ENCODE measurements at regions not wholly inside any gene's neighbourhood (a gene's known extent, or its start where the extent isn't known, plus 50 kb on each side); places are given as distances from the start of the nearest gene placed in this dataset.
A peak's percentile ranks its signal among the peaks of the same experiment; 100 is the strongest.
"Not testable (repeated sequence)": the region's sequence is repeated elsewhere in the genome, so short reads cannot be mapped to it uniquely, and the experiment has no call there.

DNA sequence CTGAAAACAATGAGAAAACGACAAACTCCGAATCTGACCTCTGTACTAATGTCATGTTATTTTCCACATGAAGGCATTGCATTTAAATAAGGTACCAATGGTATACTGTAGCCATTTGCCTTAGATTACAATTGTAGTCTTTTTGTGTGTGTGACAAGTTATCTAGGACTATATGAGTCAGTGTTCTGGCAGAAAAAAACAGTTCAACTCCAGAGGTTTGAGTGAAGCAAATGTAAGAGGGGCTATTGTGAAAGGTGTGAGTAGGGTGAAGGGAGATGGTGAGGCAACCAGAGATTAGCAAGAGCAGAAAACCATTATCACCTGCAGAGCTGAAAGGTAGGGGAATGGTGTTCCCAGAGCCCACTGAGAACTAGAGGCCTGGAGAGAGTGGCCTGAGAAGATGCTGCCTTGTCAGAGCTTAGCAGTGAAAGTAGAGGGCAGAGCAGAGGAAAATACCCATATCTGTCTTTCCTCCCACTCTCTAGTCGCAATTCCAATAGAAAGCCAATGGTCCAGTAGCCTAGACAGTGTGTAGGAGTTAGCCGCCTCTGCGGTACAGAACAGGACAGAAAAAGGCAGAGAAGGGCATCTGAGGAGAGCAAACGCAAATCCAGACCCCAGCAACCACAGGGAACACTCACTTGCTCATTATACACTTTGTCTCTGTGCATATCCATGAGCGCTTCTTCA is 112.2 kb downstream of the DYRK2 start:
- no peak for DNase-seq

DNA sequence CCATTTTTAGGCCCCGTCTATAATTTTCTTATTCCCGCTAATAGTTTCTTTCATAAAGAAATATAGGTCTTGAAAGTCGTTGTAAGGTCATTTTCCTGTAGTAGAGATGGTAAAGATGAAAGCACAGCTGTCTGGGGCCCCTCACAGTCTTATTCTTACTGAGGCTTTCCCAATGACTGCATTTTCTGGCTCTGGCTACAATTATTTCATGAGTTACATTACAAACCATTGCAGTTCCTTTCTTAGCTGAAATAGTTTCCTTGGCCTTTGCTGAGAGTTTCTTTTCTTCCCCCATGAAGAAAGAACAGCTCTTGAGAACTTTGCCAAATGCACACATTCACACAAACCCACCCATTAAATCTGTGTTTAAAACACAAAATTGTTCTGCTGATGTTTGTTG is 113.0 kb downstream of the DYRK2 start:
- DNase-seq: no peak

DNA sequence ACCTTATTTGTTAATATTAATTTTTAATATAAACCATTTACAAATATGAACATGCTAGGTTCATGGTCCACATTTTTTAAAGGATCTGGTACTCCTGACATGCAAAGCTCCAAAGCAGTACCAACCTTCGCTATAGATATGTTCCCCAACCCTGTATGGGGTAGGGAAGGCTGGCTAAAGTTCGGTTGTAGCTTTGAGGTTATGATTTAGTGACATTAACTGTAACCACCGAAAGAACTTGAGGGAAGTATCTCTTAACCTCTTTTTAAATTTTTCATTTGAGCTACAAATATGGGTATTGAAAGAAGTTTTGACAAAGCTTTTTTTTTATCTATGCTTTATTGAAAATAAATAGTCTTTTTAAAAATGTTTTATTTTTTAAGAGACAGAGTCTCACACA is 115.5 kb downstream of the DYRK2 start:
- DNase-seq: no peak

DNA sequence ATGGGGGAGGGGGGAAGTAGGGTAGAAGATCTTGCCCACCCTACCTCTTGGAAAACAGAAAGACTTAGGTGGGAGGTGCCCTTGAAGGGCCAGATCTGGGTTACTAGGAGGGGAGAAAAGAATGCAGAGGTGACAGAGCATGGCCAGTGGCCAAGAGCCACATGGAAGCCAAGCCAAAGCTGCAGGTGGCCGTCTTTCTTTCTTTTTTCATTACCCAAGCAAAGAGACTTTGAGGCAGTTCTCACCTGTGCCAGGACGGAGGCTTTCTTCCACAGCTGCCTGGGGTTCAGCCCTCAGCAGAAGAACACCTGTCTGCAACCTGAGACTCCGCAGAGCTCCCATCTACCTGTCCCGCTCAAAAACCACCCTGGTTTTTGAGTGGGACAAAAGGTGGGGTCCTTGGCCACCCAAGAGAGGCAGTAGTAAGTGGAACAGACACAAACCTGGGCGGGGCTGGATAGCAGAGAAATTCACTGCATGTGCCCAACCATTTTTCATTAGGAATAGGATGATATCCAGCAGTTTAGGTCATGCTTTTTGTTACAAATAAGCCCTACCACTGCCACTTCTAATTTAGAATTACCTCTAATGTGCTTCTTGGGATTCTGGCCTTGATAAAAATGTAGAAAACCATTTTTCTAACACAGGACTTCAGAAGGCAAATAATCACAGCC is 116.5 kb downstream of the DYRK2 start:
- DNase-seq: no peak

DNA sequence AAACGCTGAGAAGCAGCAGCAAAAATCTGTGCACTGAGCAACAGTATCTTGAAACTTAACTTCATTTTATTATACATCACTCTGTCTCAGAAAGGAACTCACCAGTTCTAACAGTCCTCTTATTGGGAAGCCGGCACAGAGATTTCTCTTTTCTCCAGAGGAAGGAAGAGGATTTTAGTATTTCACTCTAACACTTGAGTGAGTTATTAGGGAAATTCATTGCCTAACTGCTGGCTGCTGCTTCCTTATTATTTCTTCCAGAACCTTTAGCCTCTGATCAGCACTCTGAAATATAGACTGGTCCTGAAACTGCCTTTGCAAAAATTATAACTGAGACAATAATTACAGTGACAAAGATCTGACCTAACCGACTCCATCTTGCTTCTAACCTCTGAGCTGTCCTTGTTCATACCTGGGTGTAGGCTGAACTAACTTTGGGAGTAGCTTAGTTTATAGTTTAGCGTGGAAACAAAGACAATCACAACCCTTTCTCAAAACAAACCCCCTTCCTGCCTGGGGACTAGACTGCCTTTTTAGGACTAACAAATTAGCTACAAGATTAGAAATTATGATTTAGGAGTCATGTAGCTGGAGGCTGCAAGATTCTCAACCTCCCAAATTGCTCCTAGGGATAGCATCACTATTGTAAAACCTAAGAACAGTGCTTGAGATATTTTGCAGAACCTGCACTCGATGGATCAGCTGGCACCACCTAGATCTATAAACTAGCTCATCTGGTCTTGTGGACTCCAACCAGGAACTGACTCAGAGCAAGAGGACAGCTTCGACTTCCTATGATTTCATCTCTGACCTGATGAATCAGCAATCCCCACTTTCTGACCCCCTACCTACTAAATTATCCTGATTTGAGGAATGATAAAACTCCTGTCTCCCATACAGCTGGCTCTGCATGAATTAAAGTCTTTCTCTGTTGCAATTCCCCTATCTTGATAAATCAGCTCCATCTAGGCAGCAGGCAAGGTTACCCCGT is 117.5 kb downstream of the DYRK2 start:
- no peak for DNase-seq

DNA sequence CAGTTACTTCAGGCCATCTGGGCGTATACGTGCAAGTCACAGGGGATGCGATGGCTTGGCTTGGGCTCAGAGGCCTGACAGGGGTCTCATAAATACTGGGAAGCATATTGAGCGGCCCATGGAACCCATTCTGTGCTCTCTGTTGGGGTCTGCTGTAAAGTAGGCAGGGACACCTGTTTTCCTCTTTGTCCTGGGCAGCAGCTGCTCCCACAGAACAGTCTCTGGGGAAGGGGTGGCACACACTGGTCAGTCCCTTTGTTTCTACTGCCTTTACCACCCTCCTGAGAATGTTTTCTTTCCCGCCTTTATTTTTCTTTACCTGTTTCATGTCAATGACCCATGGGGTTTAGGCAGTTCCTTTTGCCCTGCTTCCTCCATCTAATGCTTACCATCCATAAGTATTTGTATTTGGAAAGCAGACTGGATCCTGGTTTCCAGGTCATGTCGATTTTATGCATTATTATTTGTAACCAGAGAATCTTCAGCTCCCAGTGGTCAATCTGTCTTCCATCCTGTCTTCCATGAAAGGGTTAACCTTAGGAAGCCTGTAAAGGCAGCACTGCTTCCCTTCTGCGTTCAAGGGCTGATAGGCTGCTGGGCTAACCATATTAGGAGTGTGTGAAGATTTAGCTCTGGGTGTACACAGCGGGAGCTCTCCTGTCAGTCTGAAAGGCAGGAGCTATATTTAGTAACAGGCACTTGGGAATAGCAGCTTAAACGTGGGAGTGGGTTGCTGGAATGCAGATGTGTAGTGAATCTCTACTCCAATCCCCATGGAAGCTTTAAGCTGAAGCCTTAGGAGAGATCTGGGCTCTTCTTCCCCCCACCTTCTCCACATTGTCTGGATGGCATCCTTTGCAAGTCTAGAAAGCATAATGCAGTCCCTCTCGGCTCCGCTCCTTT is 124.0 kb downstream of the DYRK2 start:
- peak; percentile 93 for DNase-seq

DNA sequence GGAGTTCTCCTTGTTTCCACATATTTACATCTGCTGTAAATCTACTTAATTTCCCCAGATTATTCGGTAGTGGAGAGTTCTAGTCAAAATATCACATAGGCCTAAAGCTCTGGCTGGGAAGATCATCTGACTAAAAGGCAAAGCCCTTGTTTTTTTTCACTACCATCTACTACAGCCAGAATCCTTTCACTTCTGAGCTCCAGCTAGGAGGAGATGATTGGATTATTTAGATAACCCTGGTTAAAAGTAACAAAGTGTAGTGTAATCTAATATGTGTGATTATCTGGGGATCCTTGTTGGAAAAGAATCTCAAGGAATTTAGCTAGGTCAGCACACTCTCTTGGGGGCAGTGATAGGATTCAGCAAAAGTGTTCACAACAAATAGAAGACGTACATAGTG is 125.4 kb downstream of the DYRK2 start:
- DNase-seq: no peak

DNA sequence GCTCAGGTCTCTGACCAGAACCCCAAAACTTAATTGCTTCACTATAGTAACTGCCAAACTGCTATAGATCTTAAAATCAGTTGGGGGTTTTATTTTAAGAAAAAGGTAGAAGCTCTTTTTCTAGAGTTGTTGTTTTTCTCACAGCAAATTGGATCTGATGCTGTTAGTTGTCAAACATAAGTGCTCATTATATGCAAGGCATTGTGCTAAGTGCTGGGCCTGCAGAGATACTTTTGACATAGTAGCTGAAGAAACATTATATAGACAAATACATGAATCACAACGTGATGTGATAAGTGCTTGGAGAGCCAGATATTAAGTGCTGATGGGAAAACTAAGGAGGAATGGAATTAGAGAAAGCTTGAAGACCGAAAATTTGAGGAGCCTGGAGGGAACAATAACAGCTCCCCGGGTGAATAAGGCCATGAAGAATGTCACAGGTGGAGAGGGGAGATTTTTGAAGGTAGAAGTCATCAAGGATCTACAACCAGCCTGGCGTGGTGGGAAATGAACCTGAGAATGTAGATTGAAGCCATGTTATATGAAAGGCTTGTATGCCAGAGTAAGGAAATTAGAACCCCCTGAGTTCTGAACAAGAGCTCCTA is 126.5 kb downstream of the DYRK2 start:
- DNase-seq: no peak

DNA sequence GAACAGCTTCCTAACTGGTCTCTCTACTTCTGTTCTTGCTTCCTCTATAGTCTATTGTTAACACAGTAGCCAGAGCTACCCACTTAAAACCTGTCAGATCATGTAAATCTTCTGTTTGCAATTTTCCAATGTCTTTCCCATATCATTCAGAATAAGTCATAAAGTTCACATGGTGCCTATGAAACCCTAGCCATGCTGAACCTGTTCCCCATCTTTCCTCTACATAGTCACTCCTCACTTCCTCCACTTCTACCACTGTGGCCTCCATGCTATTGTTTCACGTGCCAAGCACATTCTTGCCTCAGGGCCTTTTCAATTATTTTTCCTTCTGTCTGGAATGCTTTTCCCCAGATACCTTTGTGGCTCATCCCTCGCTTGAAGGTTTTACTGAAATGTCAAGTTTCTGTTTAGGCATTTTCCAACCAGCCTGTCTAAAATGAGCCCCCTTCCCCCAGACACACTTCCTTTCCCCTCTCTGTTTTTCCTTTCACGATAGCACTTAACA is 132.1 kb downstream of the DYRK2 start:
- DNase-seq: no peak

DNA sequence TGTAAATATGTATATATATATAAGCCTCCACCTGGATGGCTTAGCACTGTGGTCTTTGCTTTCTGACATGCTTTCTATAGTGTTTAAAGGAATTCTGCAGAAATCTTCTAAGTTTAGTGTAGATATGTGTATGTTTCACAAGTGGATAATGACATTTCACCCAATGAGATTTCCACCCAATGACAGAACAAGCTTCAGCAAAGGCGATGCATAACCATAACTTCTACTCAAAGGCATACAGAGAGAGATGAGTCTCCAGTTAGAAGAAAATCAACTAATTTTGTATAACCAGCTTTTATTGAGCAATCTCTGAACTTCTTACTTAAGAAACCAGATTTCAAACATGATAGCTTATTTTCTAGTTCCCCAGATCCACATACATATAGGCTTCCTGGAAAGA is 134.0 kb downstream of the DYRK2 start:
- DNase-seq: no peak

DNA sequence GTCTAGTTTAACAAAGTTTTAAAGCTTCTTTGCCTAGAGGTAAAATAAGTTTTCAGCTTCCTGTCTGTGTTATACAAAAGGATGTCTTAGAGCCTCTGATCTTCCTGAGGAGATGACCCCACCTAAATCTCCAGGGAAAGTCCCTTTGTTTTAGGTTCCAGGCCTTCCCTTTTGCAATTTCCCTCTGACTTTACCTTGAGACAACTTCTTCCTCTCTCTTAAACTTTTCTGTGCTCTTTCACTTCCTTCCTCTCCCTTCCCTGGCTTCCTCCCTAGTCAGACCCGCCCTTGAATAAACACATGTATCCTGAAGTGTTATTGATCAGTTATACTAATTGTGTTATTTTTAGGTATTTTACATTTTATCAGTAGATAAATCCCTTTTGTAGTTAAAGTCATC is 134.8 kb downstream of the DYRK2 start:
- DNase-seq: no peak

DNA sequence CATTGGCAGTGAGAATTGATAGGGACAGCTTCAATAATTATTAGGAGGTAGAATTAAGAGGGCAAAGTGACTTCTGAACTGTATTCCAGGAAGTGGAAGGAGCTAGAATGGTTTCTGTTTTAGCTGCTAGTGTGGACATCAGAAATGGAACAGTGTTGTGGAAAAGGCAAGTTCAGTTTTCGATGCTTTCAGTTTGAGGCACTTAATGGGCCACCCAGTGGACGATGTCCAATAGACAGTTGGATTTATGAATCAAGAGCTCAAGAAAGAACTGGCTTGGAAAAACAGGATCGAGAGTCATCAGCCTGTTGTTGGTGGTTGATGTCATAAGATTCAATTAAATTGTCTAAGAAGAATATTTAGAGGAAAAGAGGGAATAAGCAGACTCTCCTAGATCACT is 136.3 kb downstream of the DYRK2 start:
- DNase-seq: no peak

DNA sequence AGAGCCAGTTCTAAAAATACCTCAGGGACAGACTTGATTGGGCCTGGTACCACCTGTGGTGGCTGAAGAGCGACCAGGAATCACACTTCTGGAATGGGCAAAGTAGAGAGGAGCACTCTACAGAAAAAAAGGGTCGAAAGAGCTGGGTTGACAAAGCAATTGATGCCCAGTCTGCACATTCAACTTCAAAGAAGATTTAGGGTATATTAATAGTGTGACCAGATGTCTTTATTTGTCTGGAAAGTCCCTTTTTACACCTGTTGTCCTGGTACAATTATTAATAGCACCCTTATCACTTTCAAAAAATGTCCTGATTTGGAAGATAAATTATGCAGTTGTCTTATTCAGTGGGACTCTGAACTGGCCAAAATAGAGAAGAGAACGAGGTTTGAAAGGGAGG is 137.5 kb downstream of the DYRK2 start:
- DNase-seq: no peak

DNA sequence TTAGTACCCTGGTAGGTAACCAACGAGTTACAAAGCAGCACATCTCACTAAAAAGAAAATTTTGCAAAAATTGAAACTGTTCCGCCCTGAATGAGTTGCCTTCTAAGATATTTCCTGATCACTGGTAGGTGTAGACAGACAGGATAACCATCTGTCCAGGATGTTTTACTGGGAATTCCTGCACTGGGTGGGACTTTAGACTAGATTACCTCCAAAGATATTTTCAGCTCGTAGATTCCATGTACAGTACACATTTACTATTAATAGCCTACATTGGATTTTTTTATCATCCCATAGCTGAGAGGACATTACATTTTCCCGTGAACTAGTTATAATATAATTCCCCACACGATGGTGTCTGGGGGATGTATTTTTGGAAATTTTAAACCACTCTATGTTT is 139.6 kb downstream of the DYRK2 start:
- no peak for DNase-seq

DNA sequence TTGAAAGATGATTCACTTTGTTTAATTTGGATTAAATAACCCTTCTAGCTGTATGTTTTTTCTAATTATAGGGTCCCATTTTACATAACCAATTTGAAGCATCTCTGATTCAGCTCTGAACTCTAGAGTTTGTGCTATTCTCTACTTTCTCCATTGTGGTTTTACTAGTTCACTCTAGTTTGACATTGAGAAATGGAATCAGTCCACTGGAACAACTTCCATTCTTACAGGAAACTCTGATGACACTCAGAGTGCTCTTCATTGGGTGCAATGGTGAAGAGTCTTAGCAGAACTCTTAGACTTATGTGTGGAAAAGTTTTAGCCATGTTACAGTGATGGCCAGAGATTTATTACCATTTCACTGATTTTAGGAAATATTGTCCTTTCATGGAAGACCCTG is 140.7 kb downstream of the DYRK2 start:
- no peak for DNase-seq

DNA sequence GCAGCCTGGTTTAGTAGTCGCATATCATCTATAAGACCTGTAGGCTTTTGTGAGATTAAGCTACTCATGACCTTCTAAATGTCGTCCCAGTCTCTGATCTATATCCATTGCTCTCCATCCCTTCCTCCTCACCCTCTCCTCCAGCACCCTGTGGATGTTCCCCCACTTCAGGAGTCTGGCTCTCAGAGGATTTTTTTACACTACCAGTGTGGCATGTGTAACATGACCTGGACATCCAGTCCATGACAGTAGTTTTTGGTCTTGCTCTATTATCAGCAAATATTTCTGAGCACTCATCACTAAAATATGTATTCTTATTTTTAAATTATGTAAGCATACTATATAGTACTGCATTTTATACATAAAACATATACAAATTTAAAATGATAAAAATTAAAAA is 142.1 kb downstream of the DYRK2 start:
- no peak for DNase-seq

DNA sequence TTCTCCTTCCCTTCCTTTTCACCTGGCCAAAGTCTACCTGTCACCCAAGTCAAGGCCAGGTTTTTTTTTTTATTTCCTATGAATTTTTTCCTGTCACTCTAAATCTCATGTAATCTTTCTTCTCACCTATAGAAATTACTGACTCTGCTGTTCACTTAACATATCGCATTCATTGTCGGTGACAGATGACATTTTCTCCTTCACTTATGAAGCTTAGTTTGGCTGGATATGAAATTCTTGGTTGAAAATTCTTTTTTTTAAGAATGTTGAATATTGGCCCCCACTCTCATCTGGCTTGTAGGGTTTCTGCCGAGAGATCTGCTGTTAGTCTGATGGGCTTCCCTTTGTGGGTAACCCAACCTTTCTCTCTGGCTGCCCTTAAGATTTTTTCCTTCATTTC is 142.8 kb downstream of the DYRK2 start:
- DNase-seq: not testable (repeated sequence)

DNA sequence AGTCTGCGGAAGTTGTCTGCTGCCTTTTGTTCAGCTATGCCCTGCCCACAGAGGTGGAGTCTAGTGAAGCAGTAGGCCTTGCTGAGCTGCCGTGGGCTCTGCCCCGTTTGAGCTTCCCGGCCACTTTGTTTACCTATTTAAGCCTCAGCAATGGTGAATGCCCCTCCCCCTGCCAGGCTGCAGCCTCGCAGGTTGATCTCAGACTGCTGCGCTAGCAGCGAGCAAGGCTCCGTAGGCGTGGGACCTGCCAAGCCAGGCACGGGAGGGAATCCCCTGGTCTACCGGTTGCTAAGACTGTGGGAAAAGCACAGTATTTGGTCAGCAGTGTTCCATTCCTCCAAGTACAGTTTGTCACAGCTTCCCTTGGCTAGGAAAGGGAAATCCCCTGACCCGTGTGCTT is 143.6 kb downstream of the DYRK2 start:
- no peak for DNase-seq

DNA sequence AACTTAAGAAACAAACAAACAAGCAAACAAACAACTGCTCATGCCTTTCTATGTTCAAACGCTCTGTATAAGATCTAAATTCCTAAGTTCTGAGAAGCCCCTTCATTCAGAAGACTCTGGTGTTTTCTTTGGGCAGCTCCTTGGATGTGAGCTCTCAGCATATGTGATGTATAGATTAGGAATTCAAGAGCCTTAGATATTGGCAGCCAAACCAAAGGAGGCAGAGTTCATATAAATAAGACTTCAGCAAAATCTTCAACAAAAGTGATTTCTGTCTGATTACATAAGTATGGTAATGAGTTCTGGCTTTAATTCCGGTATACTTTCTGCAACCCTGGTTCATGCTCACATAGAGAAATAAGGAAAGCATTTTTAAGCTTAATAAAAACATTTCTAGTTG is 145.6 kb downstream of the DYRK2 start:
- no peak for DNase-seq

DNA sequence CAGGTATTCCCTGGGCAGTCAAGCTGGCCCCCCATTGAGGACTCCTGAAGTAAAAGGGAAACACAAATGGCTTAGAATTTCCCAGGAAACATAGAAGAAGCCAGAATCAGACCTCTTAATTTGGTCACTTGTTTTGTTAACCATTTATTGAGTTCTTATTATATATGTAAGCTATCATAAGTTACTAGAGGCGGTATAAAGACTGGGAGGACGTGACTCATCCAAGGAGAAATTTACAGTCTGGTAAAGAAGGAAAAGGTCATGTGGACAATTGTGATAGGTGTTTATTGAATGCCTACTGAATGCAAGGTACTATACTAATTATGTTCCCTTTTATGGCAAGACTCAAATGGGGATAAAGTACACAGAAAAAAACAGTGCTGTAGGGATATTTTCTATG is 146.7 kb downstream of the DYRK2 start:
- DNase-seq: no peak

DNA sequence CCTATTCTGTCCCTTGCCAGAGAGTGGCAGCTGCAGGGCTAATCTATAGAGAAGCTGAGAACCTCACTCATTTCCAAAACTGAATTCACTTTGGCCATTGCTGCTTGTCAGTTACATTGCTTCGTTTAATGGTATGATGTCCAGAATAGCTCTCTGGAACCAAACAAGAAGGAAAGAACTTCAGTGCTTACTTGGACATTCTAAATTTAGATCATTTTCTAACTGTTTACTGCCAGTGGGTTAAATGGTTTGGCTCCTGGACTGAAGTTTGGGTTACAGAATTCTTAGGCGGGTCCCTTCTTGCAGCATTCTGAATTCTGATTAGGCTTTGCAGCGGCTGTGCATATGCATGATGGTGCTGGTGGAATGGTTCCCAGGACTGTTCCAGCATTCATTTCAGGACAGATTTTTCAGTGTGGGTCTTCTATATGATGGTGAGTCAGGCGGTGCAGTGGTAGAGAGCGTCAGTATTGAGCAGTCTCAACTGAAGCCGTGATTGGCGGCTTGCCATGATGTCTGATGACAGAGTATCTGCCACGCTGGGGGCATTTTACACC is 148.7 kb downstream of the DYRK2 start:
- DNase-seq: no peak

DNA sequence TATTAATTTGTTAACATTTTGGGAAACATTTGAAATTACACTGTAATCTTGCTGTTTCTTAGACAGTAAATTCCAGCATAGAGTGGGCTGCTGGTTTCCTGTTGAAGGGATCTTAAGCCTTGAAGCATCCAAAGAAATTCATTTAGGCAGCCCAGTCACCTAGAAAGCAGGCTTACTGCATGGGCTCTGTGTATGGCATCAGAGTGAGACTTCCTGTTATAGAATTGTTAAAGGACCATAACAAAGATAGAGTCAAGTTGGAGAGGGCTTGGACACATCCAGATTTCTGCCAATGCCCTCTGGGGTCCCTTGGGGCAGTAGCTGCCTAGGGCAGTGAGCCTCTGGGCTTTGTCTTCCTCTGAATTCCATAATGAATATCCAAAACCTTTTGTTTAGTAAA is 149.2 kb downstream of the DYRK2 start:
- no peak for DNase-seq

Data from NCI-H2171 treated with DMSO at 0.1 percent for 48 hours (cell line).